OCI-LY7 (cell line): ENCODE measurements at regions not wholly inside any gene's neighbourhood (a gene's known extent, or its start where the extent isn't known, plus 50 kb on each side); places are given as distances from the start of the nearest gene placed in this dataset.

ENCODE experiments used
- BruUV-seq: library from RNA; stranded (reverse); fragments of 400-500 nt; replicated peaks from 2 replicates; lab custom pipeline; 2021; lab: Mats Ljungman, UMichigan
- CTCF ChIA-PET: fragments of 300-600 bp; sonication (Branson Sonifier 250); formaldehyde crosslinking; loops from one replicate; lab custom pipeline; 2022; ENCODE audit warnings: antibody characterized with exemption; ENCODE audit not compliant: unreplicated experiment; lab: Charles Lee
- POLR2A ChIA-PET: fragments of 300-600 bp; sonication (Branson Sonifier 250); formaldehyde crosslinking; loops from one replicate; lab custom pipeline; 2022; ENCODE audit warnings: antibody characterized with exemption; lab: Charles Lee
- DNase-seq: peaks from one replicate; pipeline ENCODE4 v3.0.0-alpha.2; 2015; ENCODE audit warnings: low spot score
- H2AFZ ChIP-seq: fragments of 200-600 bp; sonication (generic), shearing (Covaris generic); 2 replicates; pipeline ENCODE4 v1.6.1; 2014; ENCODE audit warnings: mild to moderate bottlenecking, antibody characterized with exemption, low read length, moderate library complexity
- H3K27ac ChIP-seq: fragments of 200-600 bp; sonication (generic); 2 replicates; pipeline ENCODE4 v1.5.1; 2014; ENCODE audit warnings: mixed run types, low read depth, mild to moderate bottlenecking, moderate library complexity, low read length, inconsistent platforms; ENCODE audit not compliant: poor library complexity, severe bottlenecking
- H3K36me3 ChIP-seq: fragments of 200-600 bp; sonication (generic); 2 replicates; pipeline ENCODE4 v1.6.1; 2014; ENCODE audit warnings: mild to moderate bottlenecking, antibody characterized with exemption, low read length, moderate library complexity, mixed read lengths; ENCODE audit not compliant: insufficient read depth
- H3K4me1 ChIP-seq: fragments of 200-600 bp; sonication (generic); 2 replicates; pipeline ENCODE4 v1.5.1; 2014; ENCODE audit warnings: mild to moderate bottlenecking, low read length; ENCODE audit not compliant: insufficient read depth, poor library complexity, severe bottlenecking
- H3K4me2 ChIP-seq: fragments of 200-600 bp; sonication (generic); 2 replicates; pipeline ENCODE4 v1.6.1; 2014; ENCODE audit warnings: mild to moderate bottlenecking, low read length
- H3K4me3 ChIP-seq: fragments of 200-600 bp; sonication (generic); 2 replicates; pipeline ENCODE4 v1.5.1; 2014; ENCODE audit warnings: mild to moderate bottlenecking, low read depth, low read length; ENCODE audit not compliant: poor library complexity, severe bottlenecking
- H3K79me2 ChIP-seq: fragments of 200-600 bp; sonication (generic); 2 replicates; pipeline ENCODE4 v1.6.1; 2016; ENCODE audit warnings: low read depth, mild to moderate bottlenecking, low read length, moderate library complexity, mixed read lengths; ENCODE audit not compliant: insufficient read depth
- H3K9me2 ChIP-seq: fragments of 200-600 bp; sonication (generic); 2 replicates; pipeline ENCODE4 v1.6.1; 2016; ENCODE audit warnings: mild to moderate bottlenecking, low read length, mixed read lengths; ENCODE audit not compliant: insufficient read depth
- H3K9me3 ChIP-seq: fragments of 200-600 bp; sonication (generic); 2 replicates; pipeline ENCODE4 v1.6.1; 2014; ENCODE audit warnings: mild to moderate bottlenecking, mixed run types, low read length, mixed read lengths
- H4K20me1 ChIP-seq: fragments of 200-600 bp; sonication (generic); 2 replicates; pipeline ENCODE4 v1.6.1; 2014; ENCODE audit warnings: mild to moderate bottlenecking, antibody characterized with exemption, low read length, moderate library complexity, mixed read lengths; ENCODE audit not compliant: insufficient read depth
- CTCF ChIP-seq: fragments of 200-600 bp; sonication (generic); conservative IDR thresholded peaks from 2 replicates; pipeline ENCODE4 v1.5.1; 2014; ENCODE audit warnings: mild to moderate bottlenecking, antibody characterized with exemption, low read length, moderate library complexity, mixed read lengths
- EZH2phosphoT487 ChIP-seq: fragments of 200-600 bp; sonication (generic); IDR thresholded peaks from 2 replicates; pipeline ENCODE4 v1.6.1; 2018; ENCODE audit warnings: low read depth, borderline replicate concordance, mild to moderate bottlenecking, mixed run types, antibody characterized with exemption, low read length, moderate library complexity, mixed read lengths
- intact Hi-C: fragments of 100-400 bp; cut with micrococcal nuclease; formaldehyde crosslinking; loops from one replicate; pipeline ENCODE4 v1.10.0; 2022; ENCODE audit not compliant: unreplicated experiment

- no peak for DNase-seq
Observed at GRCh38 chr6:7960848-7961247, 50.3 kb upstream of the TXNDC5 start.

More at GRCh38 chr6:7960848-7961247, 50.3 kb upstream of the TXNDC5 start:
- H3K79me2 ChIP-seq: no peaks in the 10 kb centered on the region
- POLR2A ChIA-PET: interaction anchor here (1.0 to 6.1 kb wide), 5 partner anchors 8 to 50 kb away, joined by 3 to 55 read pairs (median 8); no protein-coding TSS in a partner anchor
- CTCF ChIA-PET: no interaction called here
- TF ChIP-seq EZH2phosphoT487 (no peak), CTCF (no peak)
- H3K9me3 ChIP-seq: no peaks in the 10 kb centered on the region; the same call in 1 of the 2 replicates
- no peaks in the 10 kb centered on the region for H3K9me2 ChIP-seq
- H3K27ac ChIP-seq: no peak overlapping the region
- no peak overlapping the region for H2AFZ ChIP-seq
- BruUV-seq: no TSS peak
- no peak overlapping the region for H3K4me2 ChIP-seq
- no peak overlapping the region for H3K4me3 ChIP-seq
- H3K4me1 ChIP-seq: peaks cover 25% of the 10 kb centered on the region
- H4K20me1 ChIP-seq: no peaks in the 10 kb centered on the region
- H3K36me3 ChIP-seq: no peaks in the 10 kb centered on the region; the same call in 1 of the 2 replicates
- intact Hi-C loops: no loop called here
